GM12864 (cell line): ENCODE measurements at regions not wholly inside any gene's neighbourhood (a gene's known extent, or its start where the extent isn't known, plus 50 kb on each side); places are given as distances from the start of the nearest gene placed in this dataset.

Experiments
- DNase-seq: peaks from one replicate; pipeline ENCODE4 v3.0.0-alpha.2; 2011; ENCODE audit warnings: low read depth
- H3K4me3 ChIP-seq: 2 replicates; pipeline ENCODE4 v1.5.1; 2011; ENCODE audit warnings: mild to moderate bottlenecking, low read depth, low read length, control low read depth
- TF ChIP-seq, protein P1 (sequence below): IDR thresholded peaks from 2 replicates; pipeline ENCODE4 v1.5.1; 2011; ENCODE audit warnings: low read depth, mild to moderate bottlenecking, moderate library complexity, low read length, control low read depth, inconsistent platforms; ENCODE audit errors: missing control alignments

DNA sequence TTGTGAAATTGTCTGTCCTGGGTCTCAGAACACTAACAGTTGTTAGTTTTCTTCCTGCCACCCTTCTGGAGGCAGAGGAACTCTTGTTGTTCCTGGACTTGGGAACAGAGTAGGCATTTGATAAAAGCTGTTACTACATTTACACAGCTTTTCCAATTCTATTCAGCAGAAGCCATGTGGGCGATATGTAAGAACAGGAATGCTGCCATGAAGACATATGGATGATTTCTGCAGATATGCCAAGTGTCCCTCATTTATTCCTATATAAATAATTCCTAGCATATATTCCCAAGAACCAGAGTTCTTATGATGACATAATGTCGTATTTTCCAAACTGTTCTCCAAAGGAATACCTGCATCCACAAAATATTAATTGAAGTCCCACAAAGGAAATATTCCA is 135.9 kb upstream of the DAB2 start:
- DNase-seq = no peak
- no peak overlapping the region for H3K4me3 ChIP-seq
- TF ChIP-seq, protein P1, sequence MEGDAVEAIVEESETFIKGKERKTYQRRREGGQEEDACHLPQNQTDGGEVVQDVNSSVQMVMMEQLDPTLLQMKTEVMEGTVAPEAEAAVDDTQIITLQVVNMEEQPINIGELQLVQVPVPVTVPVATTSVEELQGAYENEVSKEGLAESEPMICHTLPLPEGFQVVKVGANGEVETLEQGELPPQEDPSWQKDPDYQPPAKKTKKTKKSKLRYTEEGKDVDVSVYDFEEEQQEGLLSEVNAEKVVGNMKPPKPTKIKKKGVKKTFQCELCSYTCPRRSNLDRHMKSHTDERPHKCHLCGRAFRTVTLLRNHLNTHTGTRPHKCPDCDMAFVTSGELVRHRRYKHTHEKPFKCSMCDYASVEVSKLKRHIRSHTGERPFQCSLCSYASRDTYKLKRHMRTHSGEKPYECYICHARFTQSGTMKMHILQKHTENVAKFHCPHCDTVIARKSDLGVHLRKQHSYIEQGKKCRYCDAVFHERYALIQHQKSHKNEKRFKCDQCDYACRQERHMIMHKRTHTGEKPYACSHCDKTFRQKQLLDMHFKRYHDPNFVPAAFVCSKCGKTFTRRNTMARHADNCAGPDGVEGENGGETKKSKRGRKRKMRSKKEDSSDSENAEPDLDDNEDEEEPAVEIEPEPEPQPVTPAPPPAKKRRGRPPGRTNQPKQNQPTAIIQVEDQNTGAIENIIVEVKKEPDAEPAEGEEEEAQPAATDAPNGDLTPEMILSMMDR = no peak

DNA sequence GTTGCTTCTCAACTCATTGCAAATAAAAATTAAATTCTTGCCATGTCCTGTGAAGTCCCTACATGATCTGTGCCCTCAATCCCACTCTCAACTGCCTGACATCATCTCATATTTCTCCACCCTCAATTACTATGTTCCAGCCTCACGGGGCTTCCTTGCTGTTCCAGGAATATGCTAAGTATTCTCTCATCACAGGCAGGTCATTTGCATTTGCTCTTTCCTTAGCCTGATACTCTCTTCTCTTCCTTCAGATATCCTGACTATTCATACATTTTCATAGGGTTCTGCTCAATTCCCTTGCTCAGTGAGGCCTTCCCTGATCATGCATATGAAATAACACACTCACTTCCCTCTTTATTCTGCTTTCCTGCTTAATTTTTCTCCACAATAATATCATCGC is 135.1 kb upstream of the DAB2 start:
- no peak for DNase-seq
- H3K4me3 ChIP-seq = no peak overlapping the region
- TF ChIP-seq, protein P1 = no peak

DNA sequence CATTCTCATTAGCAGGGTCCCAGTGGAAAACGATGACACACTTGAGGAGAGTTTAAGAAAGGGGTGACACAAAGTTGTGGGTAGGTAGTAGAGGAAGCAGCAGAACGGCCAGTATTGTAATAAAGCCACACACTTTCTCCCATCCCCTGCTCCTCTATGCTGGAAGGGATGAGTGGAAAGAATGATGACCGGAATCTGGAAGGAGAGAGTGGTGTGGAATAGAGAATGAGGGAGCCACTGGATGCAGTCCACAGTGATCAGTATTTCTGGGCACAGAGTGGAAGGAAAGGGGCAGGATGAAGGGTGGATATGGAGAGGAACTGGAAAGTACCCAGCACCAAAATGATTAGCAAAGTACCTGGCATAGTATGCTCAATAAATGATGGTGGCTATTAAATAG is 133.8 kb upstream of the DAB2 start:
- TF ChIP-seq, protein P1 = no peak
- DNase-seq = no peak
- H3K4me3 ChIP-seq = no peak overlapping the region

DNA sequence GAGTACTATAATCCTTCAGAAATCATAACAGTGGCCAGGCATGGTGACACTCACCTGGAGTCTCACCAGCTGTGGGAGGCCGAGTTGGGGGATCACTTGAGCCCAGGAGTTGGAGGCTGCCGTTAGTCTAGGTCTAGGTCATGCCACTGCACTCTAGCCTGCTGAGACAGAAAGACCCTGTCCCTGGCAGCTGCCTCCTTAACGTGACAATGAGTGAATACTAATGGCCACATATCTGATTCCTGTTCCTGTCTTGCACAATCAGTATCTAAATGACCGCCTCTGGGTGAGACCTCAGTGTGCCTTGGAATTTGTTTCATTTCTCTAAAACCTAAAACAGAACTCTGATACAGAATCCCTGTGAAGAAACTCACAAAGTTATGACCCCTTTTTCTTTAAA is 131.0 kb upstream of the DAB2 start:
- H3K4me3 ChIP-seq = no peak overlapping the region
- no peak for DNase-seq
- TF ChIP-seq, protein P1 = no peak

DNA sequence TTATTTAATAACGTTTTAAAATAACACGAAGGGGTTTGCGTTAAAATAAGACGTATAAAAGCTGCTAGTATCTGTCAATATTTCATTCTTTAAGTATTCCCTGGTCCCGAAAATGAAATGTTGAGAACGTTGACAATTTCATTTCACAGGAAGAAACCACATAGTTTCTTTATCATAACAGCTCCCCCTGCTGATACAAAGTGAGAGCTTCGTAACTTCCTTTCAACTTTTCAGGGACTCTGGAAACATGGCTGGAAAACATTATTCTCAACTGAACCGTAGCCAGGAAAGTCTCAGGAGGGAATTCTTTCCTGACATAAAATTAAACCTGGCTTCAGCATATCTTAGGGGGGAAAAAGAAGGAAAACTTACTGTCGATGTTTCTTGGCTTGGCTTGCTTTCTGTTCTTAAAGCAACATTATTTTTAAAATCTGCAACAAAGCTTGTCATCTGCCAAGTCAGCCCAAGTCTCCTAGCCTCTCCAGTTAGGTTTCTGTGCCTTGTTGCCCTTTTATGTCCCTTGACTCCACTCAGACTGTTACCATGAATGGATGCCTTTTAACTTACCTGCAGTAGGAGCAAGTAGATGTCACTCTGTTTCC is 122.9 kb upstream of the DAB2 start:
- DNase-seq = no peak
- TF ChIP-seq, protein P1 = peak; percentile 50
- no peak overlapping the region for H3K4me3 ChIP-seq

DNA sequence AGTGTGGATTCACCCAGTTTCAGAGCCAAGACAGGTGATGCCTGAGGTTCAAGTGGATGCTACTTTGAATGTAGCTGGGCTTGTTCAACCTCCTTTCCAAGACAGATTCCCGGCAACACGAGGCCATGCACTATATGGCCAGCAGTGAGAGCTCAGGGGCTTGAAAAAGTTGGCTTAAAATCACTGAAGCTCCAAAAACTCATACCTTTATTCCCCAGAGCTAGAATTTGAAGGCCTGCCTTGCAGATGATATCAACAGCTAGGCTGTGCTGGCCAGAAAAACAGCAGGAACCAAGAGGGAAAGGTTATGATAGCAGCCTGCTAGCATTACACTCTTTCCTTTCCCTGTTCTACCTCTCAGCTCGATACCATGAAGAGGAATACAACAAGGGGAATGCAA is 120.2 kb upstream of the DAB2 start:
- TF ChIP-seq, protein P1 = no peak
- no peak overlapping the region for H3K4me3 ChIP-seq
- DNase-seq = no peak

DNA sequence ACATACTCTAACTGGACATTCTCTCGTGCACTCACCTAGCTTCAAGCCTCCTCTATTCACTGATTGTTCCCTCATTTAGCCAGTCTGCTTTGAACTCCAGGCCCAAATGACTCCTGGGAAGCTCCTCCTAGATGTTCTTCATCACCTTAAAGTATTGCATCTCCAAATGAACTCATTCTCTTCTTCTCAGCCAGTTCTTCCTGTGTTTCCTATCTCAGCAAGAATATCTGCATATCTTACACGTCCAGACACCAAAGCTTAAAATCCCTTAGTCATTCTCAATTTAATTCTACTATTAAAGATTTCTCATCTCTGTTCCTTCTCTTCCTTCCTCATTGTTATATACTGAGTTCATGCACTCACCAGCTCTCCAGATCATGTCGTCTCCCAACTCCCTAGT is 118.6 kb upstream of the DAB2 start:
- H3K4me3 ChIP-seq = no peak overlapping the region
- TF ChIP-seq, protein P1 = no peak
- DNase-seq = no peak
